ENCODE measurements at regions not wholly inside any gene's neighbourhood (a gene's known extent, or its start where the extent isn't known, plus 50 kb on each side); places are given as distances from the start of the nearest gene placed in this dataset.

- Histone ChIP-seq H4K20me1 (ENCODE audit: insufficient read depth, low read length) (no peaks in the 10 kb centered on the region), H3K27ac (ENCODE audit: low read depth in 1 of 2, low read length in 2 of 2) (no peak overlapping the region), H3K27me3 (ENCODE audit: control insufficient read depth in 2 of 2, insufficient read depth in 2 of 2, low read length in 2 of 2) (no peaks in the 10 kb centered on the region), H3K4me1 (ENCODE audit: control insufficient read depth in 1 of 2, insufficient read depth in 2 of 2, low read length in 2 of 2) (no peaks in the 10 kb centered on the region), H3K9me3 (replicated peaks in 1 of 2; ENCODE audit: control insufficient read depth in 1 of 2, insufficient read depth in 1 of 2, low read length in 2 of 2) (no peaks in the 10 kb centered on the region), H3K4me3 (replicated peaks in 1 of 3; ENCODE audit: low read depth in 2 of 3, low read length in 3 of 3) (no peak overlapping the region), H3K79me2 (ENCODE audit: insufficient read depth, low read length) (no peaks in the 10 kb centered on the region), H2AFZ (ENCODE audit: insufficient read depth, low read depth, low read length, poor library complexity, severe bottlenecking) (no peak overlapping the region), H3K4me2 (replicated peaks; ENCODE audit: extremely low read depth, low read length, poor library complexity, severe bottlenecking) (no peak overlapping the region), H3K36me3 (replicated peaks in 1 of 2; ENCODE audit: control insufficient read depth in 1 of 2, insufficient read depth in 2 of 2, low read length in 2 of 2) (no peaks in the 10 kb centered on the region), H3K9ac (ENCODE audit: insufficient read depth, low read length, poor library complexity, severe bottlenecking) (no peak overlapping the region)
- 97% methylated on average over 5 of the region's 6 CpGs for WGBS (ENCODE audit: insufficient coverage)
- H3K36me3 Mint-ChIP-seq: no peaks in the 10 kb centered on the region
- H3K27ac Mint-ChIP-seq: no peak overlapping the region
- H3K9me3 Mint-ChIP-seq: peaks cover 0 to 5% (median 0%) of the 10 kb centered on the region in 7 donors
- peaks cover 0 to 2% (median 2%) of the 10 kb centered on the region in 3 donors for H3K27me3 Mint-ChIP-seq (ENCODE audit: low read depth in 3 of 3)
- no peak for DNase-seq
- peaks cover 6% of the 10 kb centered on the region for H3K4me1 Mint-ChIP-seq
- intact Hi-C loops (cut with micrococcal nuclease): no loop called here
- no peak overlapping the region for H3K4me3 Mint-ChIP-seq
- TF ChIP-seq, protein P1, sequence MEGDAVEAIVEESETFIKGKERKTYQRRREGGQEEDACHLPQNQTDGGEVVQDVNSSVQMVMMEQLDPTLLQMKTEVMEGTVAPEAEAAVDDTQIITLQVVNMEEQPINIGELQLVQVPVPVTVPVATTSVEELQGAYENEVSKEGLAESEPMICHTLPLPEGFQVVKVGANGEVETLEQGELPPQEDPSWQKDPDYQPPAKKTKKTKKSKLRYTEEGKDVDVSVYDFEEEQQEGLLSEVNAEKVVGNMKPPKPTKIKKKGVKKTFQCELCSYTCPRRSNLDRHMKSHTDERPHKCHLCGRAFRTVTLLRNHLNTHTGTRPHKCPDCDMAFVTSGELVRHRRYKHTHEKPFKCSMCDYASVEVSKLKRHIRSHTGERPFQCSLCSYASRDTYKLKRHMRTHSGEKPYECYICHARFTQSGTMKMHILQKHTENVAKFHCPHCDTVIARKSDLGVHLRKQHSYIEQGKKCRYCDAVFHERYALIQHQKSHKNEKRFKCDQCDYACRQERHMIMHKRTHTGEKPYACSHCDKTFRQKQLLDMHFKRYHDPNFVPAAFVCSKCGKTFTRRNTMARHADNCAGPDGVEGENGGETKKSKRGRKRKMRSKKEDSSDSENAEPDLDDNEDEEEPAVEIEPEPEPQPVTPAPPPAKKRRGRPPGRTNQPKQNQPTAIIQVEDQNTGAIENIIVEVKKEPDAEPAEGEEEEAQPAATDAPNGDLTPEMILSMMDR (IDR thresholded peaks at IDR 0.05): no peak
Observed at GRCh38 chr12:5268424-5269210, 163.3 kb upstream of the NTF3 start.

GRCh38 chr12:5269846-5270245, 162.1 kb upstream of the NTF3 start:
- Histone ChIP-seq H2AFZ (ENCODE audit: insufficient read depth, low read depth, low read length, poor library complexity, severe bottlenecking) (no peak overlapping the region), H3K79me2 (ENCODE audit: insufficient read depth, low read length) (no peaks in the 10 kb centered on the region), H3K27ac (ENCODE audit: low read depth in 1 of 2, low read length in 2 of 2) (no peak overlapping the region), H3K4me3 (replicated peaks in 1 of 3; ENCODE audit: low read depth in 2 of 3, low read length in 3 of 3) (no peak overlapping the region), H3K27me3 (ENCODE audit: control insufficient read depth in 2 of 2, insufficient read depth in 2 of 2, low read length in 2 of 2) (no peaks in the 10 kb centered on the region), H3K9ac (ENCODE audit: insufficient read depth, low read length, poor library complexity, severe bottlenecking) (no peak overlapping the region), H4K20me1 (ENCODE audit: insufficient read depth, low read length) (no peaks in the 10 kb centered on the region), H3K4me2 (replicated peaks; ENCODE audit: extremely low read depth, low read length, poor library complexity, severe bottlenecking) (no peak overlapping the region), H3K4me1 (ENCODE audit: control insufficient read depth in 1 of 2, insufficient read depth in 2 of 2, low read length in 2 of 2) (no peaks in the 10 kb centered on the region), H3K9me3 (replicated peaks in 1 of 2; ENCODE audit: control insufficient read depth in 1 of 2, insufficient read depth in 1 of 2, low read length in 2 of 2) (no peaks in the 10 kb centered on the region), H3K36me3 (replicated peaks in 1 of 2; ENCODE audit: control insufficient read depth in 1 of 2, insufficient read depth in 2 of 2, low read length in 2 of 2) (no peaks in the 10 kb centered on the region)
- peaks cover 0 to 2% (median 2%) of the 10 kb centered on the region in 3 donors for H3K27me3 Mint-ChIP-seq (ENCODE audit: low read depth in 3 of 3)
- H3K4me1 Mint-ChIP-seq: peaks cover 6% of the 10 kb centered on the region
- H3K36me3 Mint-ChIP-seq: no peaks in the 10 kb centered on the region
- DNase-seq: no peak
- TF ChIP-seq, protein P1 (IDR thresholded peaks at IDR 0.05): no peak
- no peak overlapping the region for H3K4me3 Mint-ChIP-seq
- intact Hi-C loops (cut with micrococcal nuclease): no loop called here
- WGBS (ENCODE audit: insufficient coverage): no CpG with 5 or more reads among the region's 3 CpGs
- no peak overlapping the region for H3K27ac Mint-ChIP-seq
- peaks cover 0 to 5% (median 0%) of the 10 kb centered on the region in 7 donors for H3K9me3 Mint-ChIP-seq
